Psoas muscle (tissue), 7 donors: ENCODE measurements at regions not wholly inside any gene's neighbourhood (a gene's known extent, or its start where the extent isn't known, plus 50 kb on each side); places are given as distances from the start of the nearest gene placed in this dataset.

Source experiments
- ATAC-seq, 4 donors: fragments of 200-7000 bp; cut with Tn5 transposase; one replicate each; pipeline ENCODE4 v1.9.1; 2020; ENCODE audit warnings: moderate library complexity in 3 of 4, mild to moderate bottlenecking in 2 of 4
- DNase-seq, 2 donors: peaks; one replicate each; pipeline ENCODE4 v3.0.0-alpha.2; 2020
- H3K27ac ChIP-seq: fragments of 200-600 bp; one replicate; pipeline ENCODE4 v1.8.0; 2022
- H3K27me3 ChIP-seq, 3 donors: fragments of 200-600 bp in 1 of 3; one replicate each; pipeline versions ENCODE4 v1.6.1 to v1.8.0; 2013 to 2022; ENCODE audit warnings: low read length in 2 of 3, mild to moderate bottlenecking in 2 of 3, moderate library complexity in 1 of 3; ENCODE audit not compliant: insufficient read depth in 3 of 3
- H3K36me3 ChIP-seq, 2 donors: fragments of 200-600 bp in 1 of 2; one replicate each; pipeline versions ENCODE4 v1.6.1 to v1.8.0; 2013 to 2022; ENCODE audit warnings: low read depth in 1 of 2, mild to moderate bottlenecking in 1 of 2, moderate library complexity in 1 of 2; ENCODE audit not compliant: insufficient read depth in 1 of 2
- H3K4me1 ChIP-seq: fragments of 200-600 bp; one replicate; pipeline ENCODE4 v1.8.0; 2022
- H3K4me3 ChIP-seq: fragments of 200-600 bp; one replicate; pipeline ENCODE4 v1.8.0; 2022; ENCODE audit warnings: mild to moderate bottlenecking
- H3K9me3 ChIP-seq: fragments of 200-600 bp; one replicate; pipeline ENCODE4 v1.8.0; 2022
- CTCF ChIP-seq: fragments of 200-600 bp; IDR thresholded peaks from one replicate; pipeline ENCODE4 v1.8.0; 2022; ENCODE audit warnings: antibody characterized with exemption
- WGBS, 3 donors: extraction: QIAGEN DNeasy Blood & Tissue Kit; methylation state at CpG; one replicate each; pipeline versions ENCODE4 v1.1.6 to v1.1.7; 2013; 5-methylcytosine and 5-hydroxymethylcytosine counted together
- intact Hi-C, 2 donors: fragments of 100-400 bp; cut with DNase I; formaldehyde crosslinking; loops; one replicate each; pipeline versions ENCODE4 v1.11.0 to v1.14.2; 2022
- donor health status: healthy with polysubstance abuse.
- donor health status: DM: no; HTN: no; CAD: no; lungs with moderate emphysema.
- donor health status: Bipolar disorder and iron deficiency.
- donor health status: healthy.
- donor health status: DM: yes; HTN: yes; CAD: no.
- donor health status: DM: no; HTN: no; CAD: no.
- donor health status: DM: yes; HTN: yes; CAD: no.

- no peak for TF ChIP-seq CTCF
- Histone ChIP-seq H3K4me3 (no peak overlapping the region), H3K27me3 (no peaks in the 10 kb centered on the region), H3K4me1 (no peaks in the 10 kb centered on the region), H3K36me3 (no peaks in the 10 kb centered on the region), H3K9me3 (no peaks in the 10 kb centered on the region), H3K27ac (no peak overlapping the region)
- 81 to 83% (median 81%) methylated on average over 4 of the region's 4 CpGs for WGBS, 3 donors
- no peak for ATAC-seq
- no peak for DNase-seq
- intact Hi-C loops: no loop called here
Observed at GRCh38 chr3:182244222-182244971, 532.7 kb downstream of the SOX2 start.

GRCh38 chr3:182245059-182245458 lies 533.3 kb downstream of the SOX2 start:
- Histone ChIP-seq H3K4me1 (no peaks in the 10 kb centered on the region), H3K36me3 (no peaks in the 10 kb centered on the region), H3K27me3 (no peaks in the 10 kb centered on the region), H3K4me3 (no peak overlapping the region), H3K9me3 (no peaks in the 10 kb centered on the region), H3K27ac (no peak overlapping the region)
- DNase-seq: no peak
- intact Hi-C loops: no loop called here
- 85 to 88% (median 86%) methylated on average over 5 of the region's 5 CpGs for WGBS, 3 donors
- no peak for ATAC-seq
- TF ChIP-seq CTCF: no peak

- Histone ChIP-seq H3K27me3 (no peaks in the 10 kb centered on the region), H3K36me3 (no peaks in the 10 kb centered on the region), H3K4me3 (no peak overlapping the region), H3K4me1 (no peaks in the 10 kb centered on the region), H3K27ac (no peak overlapping the region), H3K9me3 (no peaks in the 10 kb centered on the region)
- ATAC-seq: no peak
- DNase-seq: no peak
- intact Hi-C loops: no loop called here
- WGBS, 3 donors: 71 to 74% (median 74%) methylated on average over 5 of the region's 5 CpGs
- TF ChIP-seq CTCF: no peak
Observed at GRCh38 chr3:182246870-182247269, 535.1 kb downstream of the SOX2 start.

- intact Hi-C loops: no loop called here
- Histone ChIP-seq H3K27ac (no peak overlapping the region), H3K4me1 (no peaks in the 10 kb centered on the region), H3K4me3 (no peak overlapping the region), H3K9me3 (no peaks in the 10 kb centered on the region), H3K36me3 (no peaks in the 10 kb centered on the region), H3K27me3 (no peaks in the 10 kb centered on the region)
- WGBS, 3 donors: 60 to 79% (median 71%) methylated on average over 5 of the region's 5 CpGs
- ATAC-seq (no peak), DNase-seq (no peak)
- TF ChIP-seq CTCF: no peak
Observed at GRCh38 chr3:182248349-182248880, 536.7 kb downstream of the SOX2 start.

GRCh38 chr3:182252802-182253201 lies 540.5 kb upstream of the ATP11B start:
- TF ChIP-seq CTCF: no peak
- no peak overlapping the region for H3K4me3 ChIP-seq
- H3K9me3 ChIP-seq: no peaks in the 10 kb centered on the region
- ATAC-seq (no peak), DNase-seq (no peak)
- H3K27ac ChIP-seq: no peak overlapping the region
- no peaks in the 10 kb centered on the region for H3K36me3 ChIP-seq
- intact Hi-C loops: no loop called here
- no peaks in the 10 kb centered on the region for H3K27me3 ChIP-seq
- 38 to 58% (median 45%) methylated on average over 5 of the region's 5 CpGs for WGBS, 3 donors
- no peaks in the 10 kb centered on the region for H3K4me1 ChIP-seq
